ENCODE measurements at regions not wholly inside any gene's neighbourhood (a gene's known extent, or its start where the extent isn't known, plus 50 kb on each side); places are given as distances from the start of the nearest gene placed in this dataset.

DNA sequence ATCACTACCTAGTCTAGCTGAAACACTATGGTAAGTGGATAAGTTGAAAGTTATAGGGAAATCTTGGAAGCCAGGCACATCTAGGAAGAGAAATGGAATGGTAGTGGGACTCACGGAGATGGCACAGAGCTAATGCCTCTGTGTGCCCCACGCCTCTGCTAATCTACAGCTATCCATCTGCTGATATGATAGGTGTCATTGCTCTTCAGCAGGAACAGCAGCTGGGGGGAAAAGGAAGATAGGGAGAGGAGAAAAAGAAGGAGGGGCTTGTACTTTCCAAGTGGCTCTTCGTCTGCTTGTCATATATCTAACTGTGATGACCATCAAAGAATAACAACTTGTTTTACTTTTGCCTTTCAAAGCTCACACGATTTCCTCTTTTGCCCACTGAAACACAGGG, 1199.1 kb upstream of the SORCS1 start:
- Histone ChIP-seq H3K9me3 (ENCODE audit: control insufficient read depth in 5 of 5, low read length in 5 of 5) (no peaks in the 10 kb centered on the region), H3K4me3 (ENCODE audit: low read depth in 1 of 5, low read length in 5 of 5) (no peak overlapping the region), H3K27ac (ENCODE audit: low read depth, low read length) (no peak overlapping the region), H3K9ac (ENCODE audit: low read length in 5 of 5) (no peak overlapping the region), H3K4me1 (ENCODE audit: control insufficient read depth in 5 of 5, insufficient read depth in 5 of 5, low read length in 5 of 5) (no peaks in the 10 kb centered on the region), H3K36me3 (ENCODE audit: control insufficient read depth in 5 of 5, insufficient read depth in 5 of 5, low read length in 5 of 5) (no peaks in the 10 kb centered on the region), H3K27me3 (ENCODE audit: control insufficient read depth in 5 of 5, insufficient read depth in 4 of 5, low read length in 5 of 5) (no peaks in the 10 kb centered on the region)

DNA sequence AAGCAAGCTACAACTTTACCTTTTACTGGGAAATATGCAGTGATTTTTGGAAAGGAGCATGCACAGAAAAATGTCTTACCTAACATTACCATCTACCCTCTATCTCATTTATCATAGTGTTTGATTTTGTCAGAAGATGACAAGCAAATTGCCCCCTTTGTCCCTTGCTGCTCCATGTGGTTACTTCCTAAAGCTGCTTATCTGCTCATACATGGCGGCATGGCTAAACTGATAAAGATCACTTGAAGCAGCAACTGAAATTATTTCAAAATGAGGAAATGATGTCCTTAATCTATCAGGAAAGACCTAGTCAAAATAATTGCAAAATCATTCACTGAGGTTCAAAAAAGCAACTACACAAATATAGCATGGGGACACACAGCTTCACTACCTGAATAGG, 1198.5 kb upstream of the SORCS1 start:
- Histone ChIP-seq H3K4me3 (ENCODE audit: low read depth in 1 of 5, low read length in 5 of 5) (no peak overlapping the region), H3K4me1 (ENCODE audit: control insufficient read depth in 5 of 5, insufficient read depth in 5 of 5, low read length in 5 of 5) (no peaks in the 10 kb centered on the region), H3K36me3 (ENCODE audit: control insufficient read depth in 5 of 5, insufficient read depth in 5 of 5, low read length in 5 of 5) (no peaks in the 10 kb centered on the region), H3K27ac (ENCODE audit: low read depth, low read length) (no peak overlapping the region), H3K27me3 (ENCODE audit: control insufficient read depth in 5 of 5, insufficient read depth in 4 of 5, low read length in 5 of 5) (no peaks in the 10 kb centered on the region), H3K9me3 (ENCODE audit: control insufficient read depth in 5 of 5, low read length in 5 of 5) (no peaks in the 10 kb centered on the region), H3K9ac (ENCODE audit: low read length in 5 of 5) (no peak overlapping the region)

DNA sequence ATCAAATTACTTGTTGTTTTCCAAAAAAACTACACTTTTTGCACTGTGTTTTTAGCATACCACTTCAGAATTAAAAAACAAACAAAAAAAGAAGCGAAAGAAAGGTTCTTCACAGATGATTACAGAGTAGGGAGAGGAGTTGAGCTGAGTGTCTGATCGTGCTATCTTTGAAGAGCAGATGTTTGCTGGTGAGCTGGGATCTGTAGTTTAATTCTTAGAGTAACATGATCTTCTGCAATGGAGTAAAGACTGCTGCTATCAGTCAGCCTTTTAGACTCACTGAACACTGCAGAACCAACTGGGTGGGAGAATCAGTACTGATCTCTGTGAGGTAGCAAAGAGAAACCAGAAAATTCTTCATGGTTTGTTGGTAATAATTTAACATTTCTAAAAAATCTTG, 1197.8 kb upstream of the SORCS1 start:
- H3K9ac ChIP-seq (ENCODE audit: low read length in 5 of 5), result no peak overlapping the region
- no peaks in the 10 kb centered on the region for H3K27me3 ChIP-seq (ENCODE audit: control insufficient read depth in 5 of 5, insufficient read depth in 4 of 5, low read length in 5 of 5)
- H3K9me3 ChIP-seq (ENCODE audit: control insufficient read depth in 5 of 5, low read length in 5 of 5), result no peaks in the 10 kb centered on the region
- H3K27ac ChIP-seq (ENCODE audit: low read depth, low read length), result no peak overlapping the region
- no peak overlapping the region for H3K4me3 ChIP-seq (ENCODE audit: low read depth in 1 of 5, low read length in 5 of 5)
- H3K4me1 ChIP-seq (ENCODE audit: control insufficient read depth in 5 of 5, insufficient read depth in 5 of 5, low read length in 5 of 5), result no peaks in the 10 kb centered on the region
- H3K36me3 ChIP-seq (ENCODE audit: control insufficient read depth in 5 of 5, insufficient read depth in 5 of 5, low read length in 5 of 5), result no peaks in the 10 kb centered on the region

DNA sequence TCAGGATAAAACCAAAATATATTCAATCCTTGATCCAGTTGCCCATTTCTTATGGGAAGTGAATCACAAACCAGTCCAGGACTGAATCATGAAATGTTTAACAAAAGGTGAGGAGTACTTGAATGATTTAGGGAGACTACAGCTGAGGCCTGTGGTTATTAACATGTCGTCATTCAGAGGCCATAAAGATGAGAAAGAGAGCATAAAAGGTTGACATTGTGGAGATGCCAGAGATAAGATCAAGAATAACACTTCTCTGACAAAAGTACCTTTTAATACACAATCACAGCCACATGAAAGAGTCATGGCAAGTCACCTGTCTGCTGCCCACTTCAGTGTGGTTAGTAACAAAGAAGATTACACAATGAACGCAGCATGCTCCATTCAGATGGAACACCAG, 1195.7 kb upstream of the SORCS1 start:
- Histone ChIP-seq H3K27ac (ENCODE audit: low read depth, low read length) (no peak overlapping the region), H3K4me1 (ENCODE audit: control insufficient read depth in 5 of 5, insufficient read depth in 5 of 5, low read length in 5 of 5) (no peaks in the 10 kb centered on the region), H3K9ac (ENCODE audit: low read length in 5 of 5) (no peak overlapping the region), H3K9me3 (ENCODE audit: control insufficient read depth in 5 of 5, low read length in 5 of 5) (no peaks in the 10 kb centered on the region), H3K27me3 (ENCODE audit: control insufficient read depth in 5 of 5, insufficient read depth in 4 of 5, low read length in 5 of 5) (no peaks in the 10 kb centered on the region), H3K36me3 (ENCODE audit: control insufficient read depth in 5 of 5, insufficient read depth in 5 of 5, low read length in 5 of 5) (no peaks in the 10 kb centered on the region), H3K4me3 (ENCODE audit: low read depth in 1 of 5, low read length in 5 of 5) (no peak overlapping the region)

DNA sequence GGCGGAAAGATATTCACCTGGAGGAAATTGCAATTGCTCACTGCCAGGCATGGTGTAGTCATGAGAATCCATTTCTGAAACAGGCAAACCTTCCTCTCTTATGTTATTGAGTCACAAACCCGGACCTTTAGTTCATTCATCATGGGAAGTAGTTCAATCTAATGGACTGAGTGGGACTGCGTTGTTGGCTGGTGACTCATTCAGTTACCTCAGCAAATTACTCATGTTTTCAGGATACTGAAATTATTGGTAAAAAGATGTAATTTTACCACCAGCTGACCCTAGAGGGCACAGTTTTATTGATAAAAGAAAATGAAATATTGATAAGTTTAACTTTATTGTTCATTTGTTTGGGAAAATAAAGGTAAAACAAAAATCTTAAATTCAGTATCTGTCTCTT, 1194.4 kb upstream of the SORCS1 start:
- Histone ChIP-seq H3K9ac (ENCODE audit: low read length in 5 of 5) (no peak overlapping the region), H3K9me3 (ENCODE audit: control insufficient read depth in 5 of 5, low read length in 5 of 5) (no peaks in the 10 kb centered on the region), H3K27me3 (ENCODE audit: control insufficient read depth in 5 of 5, insufficient read depth in 4 of 5, low read length in 5 of 5) (no peaks in the 10 kb centered on the region), H3K4me1 (ENCODE audit: control insufficient read depth in 5 of 5, insufficient read depth in 5 of 5, low read length in 5 of 5) (peaks cover 0 to 9% (median 0%) of the 10 kb centered on the region in 5 donors), H3K27ac (ENCODE audit: low read depth, low read length) (no peak overlapping the region), H3K36me3 (ENCODE audit: control insufficient read depth in 5 of 5, insufficient read depth in 5 of 5, low read length in 5 of 5) (no peaks in the 10 kb centered on the region), H3K4me3 (ENCODE audit: low read depth in 1 of 5, low read length in 5 of 5) (no peak overlapping the region)

DNA sequence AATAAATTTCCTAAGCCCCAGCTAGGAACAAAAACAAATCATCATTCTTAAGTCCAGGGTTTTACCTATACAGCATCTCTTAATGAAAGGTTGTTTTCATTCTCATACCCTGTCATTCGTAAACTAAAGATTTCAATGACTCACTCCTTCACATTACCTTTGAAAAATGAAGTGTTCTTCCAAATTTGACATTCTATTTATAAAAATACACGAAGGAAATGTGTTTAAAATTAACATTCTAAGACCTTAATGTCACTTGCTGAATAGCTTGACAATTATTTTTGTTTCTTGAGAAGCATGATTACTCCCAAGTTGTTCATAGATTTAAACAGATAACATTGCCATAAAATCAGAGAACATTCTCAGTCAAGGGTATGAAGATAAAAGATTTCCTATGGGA, 1188.3 kb upstream of the SORCS1 start:
- no peak overlapping the region for H3K9ac ChIP-seq (ENCODE audit: low read length in 5 of 5)
- H3K9me3 ChIP-seq (ENCODE audit: control insufficient read depth in 5 of 5, low read length in 5 of 5), result no peaks in the 10 kb centered on the region
- H3K4me1 ChIP-seq (ENCODE audit: control insufficient read depth in 5 of 5, insufficient read depth in 5 of 5, low read length in 5 of 5), result peaks cover 0 to 11% (median 0%) of the 10 kb centered on the region in 5 donors
- H3K27ac ChIP-seq (ENCODE audit: low read depth, low read length), result no peak overlapping the region
- no peak overlapping the region for H3K4me3 ChIP-seq (ENCODE audit: low read depth in 1 of 5, low read length in 5 of 5)
- no peaks in the 10 kb centered on the region for H3K27me3 ChIP-seq (ENCODE audit: control insufficient read depth in 5 of 5, insufficient read depth in 4 of 5, low read length in 5 of 5)
- H3K36me3 ChIP-seq (ENCODE audit: control insufficient read depth in 5 of 5, insufficient read depth in 5 of 5, low read length in 5 of 5), result no peaks in the 10 kb centered on the region

DNA sequence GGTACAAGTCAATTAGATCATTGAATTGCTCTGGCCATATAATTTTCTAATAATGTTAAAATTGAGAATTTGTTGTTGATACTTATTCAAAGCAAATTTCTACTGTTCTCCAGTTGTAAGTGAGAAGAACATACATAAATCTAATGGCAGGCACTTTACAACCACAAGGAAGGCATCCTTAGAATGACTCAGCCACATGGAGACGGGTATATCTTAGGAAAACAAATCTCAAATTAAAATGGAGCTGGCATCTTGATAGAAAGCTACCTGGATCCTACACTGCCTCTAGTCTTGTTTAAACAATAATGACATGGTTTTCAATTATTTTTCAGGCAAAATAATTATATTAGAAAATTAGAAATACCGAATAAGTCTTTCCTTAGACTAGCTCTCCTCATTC, 1183.7 kb upstream of the SORCS1 start:
- no peaks in the 10 kb centered on the region for H3K27me3 ChIP-seq (ENCODE audit: control insufficient read depth in 5 of 5, insufficient read depth in 4 of 5, low read length in 5 of 5)
- H3K9me3 ChIP-seq (ENCODE audit: control insufficient read depth in 5 of 5, low read length in 5 of 5), result no peaks in the 10 kb centered on the region
- H3K4me1 ChIP-seq (ENCODE audit: control insufficient read depth in 5 of 5, insufficient read depth in 5 of 5, low read length in 5 of 5), result no peaks in the 10 kb centered on the region
- no peak overlapping the region for H3K27ac ChIP-seq (ENCODE audit: low read depth, low read length)
- H3K4me3 ChIP-seq (ENCODE audit: low read depth in 1 of 5, low read length in 5 of 5), result no peak overlapping the region
- no peak overlapping the region for H3K9ac ChIP-seq (ENCODE audit: low read length in 5 of 5)
- no peaks in the 10 kb centered on the region for H3K36me3 ChIP-seq (ENCODE audit: control insufficient read depth in 5 of 5, insufficient read depth in 5 of 5, low read length in 5 of 5)

DNA sequence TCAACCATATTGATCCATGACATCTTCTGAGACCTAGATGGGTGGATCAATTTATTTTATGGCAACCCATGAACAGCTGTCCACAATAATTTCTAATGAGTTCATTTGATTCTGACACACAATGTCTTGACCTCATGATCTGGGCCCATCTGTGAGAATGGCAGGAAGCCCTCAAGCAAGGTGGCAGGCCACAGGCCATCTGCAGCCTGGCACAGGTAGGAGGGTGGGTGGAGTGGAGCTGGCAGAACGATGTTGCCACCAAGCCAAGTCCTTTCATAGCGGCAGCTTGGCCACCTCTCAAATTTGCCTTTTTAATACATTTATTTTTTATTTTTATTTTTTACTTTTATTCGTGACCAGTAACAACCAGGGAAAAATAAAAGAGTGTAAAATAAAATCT, 1181.6 kb upstream of the SORCS1 start:
- H3K9me3 ChIP-seq (ENCODE audit: control insufficient read depth in 5 of 5, low read length in 5 of 5), result peaks cover 0 to 5% (median 4%) of the 10 kb centered on the region in 5 donors
- no peaks in the 10 kb centered on the region for H3K27me3 ChIP-seq (ENCODE audit: control insufficient read depth in 5 of 5, insufficient read depth in 4 of 5, low read length in 5 of 5)
- no peak overlapping the region for H3K27ac ChIP-seq (ENCODE audit: low read depth, low read length)
- H3K4me1 ChIP-seq (ENCODE audit: control insufficient read depth in 5 of 5, insufficient read depth in 5 of 5, low read length in 5 of 5), result no peaks in the 10 kb centered on the region
- no peak overlapping the region for H3K4me3 ChIP-seq (ENCODE audit: low read depth in 1 of 5, low read length in 5 of 5)
- no peak overlapping the region for H3K9ac ChIP-seq (ENCODE audit: low read length in 5 of 5)
- H3K36me3 ChIP-seq (ENCODE audit: control insufficient read depth in 5 of 5, insufficient read depth in 5 of 5, low read length in 5 of 5), result no peaks in the 10 kb centered on the region

DNA sequence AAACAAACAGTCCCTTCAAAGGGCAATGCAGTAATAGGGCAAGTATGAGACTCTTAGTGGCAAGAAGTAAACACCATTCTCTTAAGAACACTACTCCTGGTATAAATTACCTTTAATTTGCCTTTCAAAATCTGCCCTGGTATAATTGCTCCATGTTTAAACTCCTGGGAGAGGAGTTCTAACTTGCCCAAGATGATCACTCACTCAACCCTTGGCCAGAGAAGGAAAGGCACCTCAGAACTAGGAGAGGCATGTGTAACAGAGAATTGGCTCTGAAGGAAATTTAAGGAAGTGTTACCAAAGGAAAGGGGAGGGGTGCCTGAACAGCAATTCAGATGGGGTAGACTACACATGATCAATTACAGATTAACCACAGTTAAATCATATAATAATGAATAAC, 1173.6 kb upstream of the SORCS1 start:
- Histone ChIP-seq H3K36me3 (ENCODE audit: control insufficient read depth in 5 of 5, insufficient read depth in 5 of 5, low read length in 5 of 5) (no peaks in the 10 kb centered on the region), H3K4me1 (ENCODE audit: control insufficient read depth in 5 of 5, insufficient read depth in 5 of 5, low read length in 5 of 5) (no peaks in the 10 kb centered on the region), H3K27ac (ENCODE audit: low read depth, low read length) (no peak overlapping the region), H3K27me3 (ENCODE audit: control insufficient read depth in 5 of 5, insufficient read depth in 4 of 5, low read length in 5 of 5) (no peaks in the 10 kb centered on the region), H3K9ac (ENCODE audit: low read length in 5 of 5) (no peak overlapping the region), H3K4me3 (ENCODE audit: low read depth in 1 of 5, low read length in 5 of 5) (no peak overlapping the region), H3K9me3 (ENCODE audit: control insufficient read depth in 5 of 5, low read length in 5 of 5) (peaks cover 0 to 5% (median 4%) of the 10 kb centered on the region in 5 donors)

DNA sequence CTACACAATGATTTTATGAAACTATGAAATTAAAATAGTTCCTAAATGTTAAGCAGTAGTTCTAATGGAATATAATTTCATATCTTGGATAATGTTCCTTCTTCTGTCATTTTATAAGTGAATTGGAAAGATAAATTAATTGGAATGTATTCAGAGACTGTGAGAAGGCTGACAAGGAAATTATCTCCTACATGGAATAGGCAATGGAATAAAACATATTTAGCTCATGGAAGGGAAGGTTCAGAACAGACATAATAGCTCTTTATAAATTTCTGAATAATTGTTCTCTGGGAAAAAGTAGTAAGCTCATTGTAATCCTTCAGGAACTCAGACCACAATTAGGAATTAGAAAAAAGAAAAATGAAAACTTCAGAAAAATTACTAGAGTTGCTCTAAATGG, 1172.3 kb upstream of the SORCS1 start:
- Histone ChIP-seq H3K9me3 (ENCODE audit: control insufficient read depth in 5 of 5, low read length in 5 of 5) (peaks cover 0 to 5% (median 3%) of the 10 kb centered on the region in 5 donors), H3K27ac (ENCODE audit: low read depth, low read length) (no peak overlapping the region), H3K36me3 (ENCODE audit: control insufficient read depth in 5 of 5, insufficient read depth in 5 of 5, low read length in 5 of 5) (no peaks in the 10 kb centered on the region), H3K4me3 (ENCODE audit: low read depth in 1 of 5, low read length in 5 of 5) (no peak overlapping the region), H3K4me1 (ENCODE audit: control insufficient read depth in 5 of 5, insufficient read depth in 5 of 5, low read length in 5 of 5) (no peaks in the 10 kb centered on the region), H3K27me3 (ENCODE audit: control insufficient read depth in 5 of 5, insufficient read depth in 4 of 5, low read length in 5 of 5) (no peaks in the 10 kb centered on the region), H3K9ac (ENCODE audit: low read length in 5 of 5) (no peak overlapping the region)

DNA sequence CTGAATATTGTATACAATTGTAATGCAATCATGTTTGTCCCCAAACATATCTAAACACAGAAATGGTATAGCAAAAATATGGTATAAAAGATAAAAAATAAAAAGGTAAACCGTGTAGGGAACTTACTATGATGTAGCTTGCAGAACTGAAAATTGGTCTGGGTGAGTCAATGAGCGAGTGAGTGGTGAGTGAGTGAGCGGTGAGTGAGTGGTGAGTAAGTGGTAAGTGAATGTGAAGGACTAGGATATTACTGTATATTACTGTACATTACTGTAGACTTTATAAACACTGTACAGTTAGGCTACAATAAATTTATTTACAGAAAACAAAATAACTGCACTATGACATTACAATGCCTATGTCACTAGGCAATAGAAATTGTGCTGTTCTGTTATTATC, 1163.2 kb upstream of the SORCS1 start:
- Histone ChIP-seq H3K36me3 (ENCODE audit: control insufficient read depth in 5 of 5, insufficient read depth in 5 of 5, low read length in 5 of 5) (no peaks in the 10 kb centered on the region), H3K9ac (ENCODE audit: low read length in 5 of 5) (no peak overlapping the region), H3K4me1 (ENCODE audit: control insufficient read depth in 5 of 5, insufficient read depth in 5 of 5, low read length in 5 of 5) (no peaks in the 10 kb centered on the region), H3K27me3 (ENCODE audit: control insufficient read depth in 5 of 5, insufficient read depth in 4 of 5, low read length in 5 of 5) (no peaks in the 10 kb centered on the region), H3K4me3 (ENCODE audit: low read depth in 1 of 5, low read length in 5 of 5) (no peak overlapping the region), H3K27ac (ENCODE audit: low read depth, low read length) (no peak overlapping the region), H3K9me3 (ENCODE audit: control insufficient read depth in 5 of 5, low read length in 5 of 5) (peaks cover 0 to 3% (median 0%) of the 10 kb centered on the region in 5 donors)
